ENCODE measurements at regions not wholly inside any gene's neighbourhood (a gene's known extent, or its start where the extent isn't known, plus 50 kb on each side); places are given as distances from the start of the nearest gene placed in this dataset.

DNA sequence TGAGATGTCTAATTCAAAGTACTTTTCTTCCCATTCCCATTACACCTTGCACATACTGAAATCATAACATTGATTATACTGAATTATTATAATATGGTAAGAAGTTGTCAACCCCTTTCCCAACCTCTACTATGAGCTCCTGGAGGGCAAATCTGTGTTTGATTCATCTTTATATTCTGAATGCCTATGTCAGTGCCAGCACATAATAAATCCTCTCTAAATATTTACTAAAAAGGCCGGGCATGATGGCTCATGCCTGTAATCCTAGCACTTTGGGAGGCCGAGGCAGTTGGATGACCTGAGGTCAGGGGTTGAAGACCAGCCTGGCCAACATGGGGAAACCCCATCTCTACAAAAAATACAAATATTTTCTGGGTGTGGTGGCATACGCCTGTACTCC lies 392.5 kb upstream of the CADM2 start:
- no peaks in the 10 kb centered on the region for H3K27me3 ChIP-seq (replicated peaks in 1 of 2; ENCODE audit: control insufficient read depth in 2 of 2, extremely low read depth in 1 of 2, insufficient read depth in 2 of 2, low read length in 1 of 2)
- no peak for DNase-seq
- H3K27me3 Mint-ChIP-seq = no peaks in the 10 kb centered on the region
- 69% methylated on average over 2 of the region's 3 CpGs for WGBS (ENCODE audit: insufficient coverage)
- ChIA-PET POLR2A (no interaction called here), CTCF (no interaction called here)
- no peak overlapping the region for H3K4me3 ChIP-seq (ENCODE audit: control insufficient read depth in 1 of 2, extremely low read depth in 1 of 2, low read length in 1 of 2)
- H3K9me3 ChIP-seq = no peaks in the 10 kb centered on the region
- no peaks in the 10 kb centered on the region for H3K4me1 ChIP-seq (ENCODE audit: control insufficient read depth in 1 of 2, extremely low read depth in 1 of 2, insufficient read depth in 2 of 2, low read length in 2 of 2)
- peaks cover 5 to 17% (median 11%) of the 10 kb centered on the region in 3 donors for H3K9me3 Mint-ChIP-seq
- no peak overlapping the region for H3K27ac ChIP-seq (ENCODE audit: low read length)
- no peaks in the 10 kb centered on the region for H3K36me3 Mint-ChIP-seq
- H3K4me1 Mint-ChIP-seq = no peaks in the 10 kb centered on the region
- ATAC-seq (replicated peaks in 1 of 4) = no peak
- H3K4me3 Mint-ChIP-seq = no peak overlapping the region
- H3K27ac Mint-ChIP-seq = no peak overlapping the region
- no peaks in the 10 kb centered on the region for H3K36me3 ChIP-seq (ENCODE audit: control insufficient read depth in 2 of 2, extremely low read depth in 1 of 2, insufficient read depth in 1 of 2, low read length in 1 of 2)

DNA sequence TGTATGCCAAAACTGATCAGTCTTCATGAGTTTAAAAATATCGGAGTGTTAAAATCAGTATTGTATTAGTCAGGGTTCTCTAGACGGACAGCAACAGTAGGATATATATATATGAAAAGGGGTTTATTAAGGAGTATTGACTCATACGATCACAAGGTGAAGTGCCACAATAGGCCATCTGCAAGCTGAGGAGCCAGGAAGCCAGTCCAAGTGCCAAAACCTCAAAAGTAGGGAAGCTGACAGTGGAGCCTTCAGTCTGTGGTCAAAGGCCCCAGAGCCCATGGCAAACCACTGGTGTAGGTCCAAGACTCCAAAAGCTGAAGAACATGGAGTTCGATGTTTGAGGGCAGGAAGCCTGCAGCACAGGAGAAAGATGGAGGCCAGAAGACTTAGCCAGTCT lies 391.0 kb upstream of the CADM2 start:
- Mint-ChIP-seq H3K27me3 (no peaks in the 10 kb centered on the region), H3K27ac (no peak overlapping the region), H3K9me3 (peaks cover 9 to 16% (median 13%) of the 10 kb centered on the region in 3 donors), H3K4me3 (no peak overlapping the region), H3K36me3 (no peaks in the 10 kb centered on the region), H3K4me1 (no peaks in the 10 kb centered on the region)
- DNase-seq (no peak), ATAC-seq (replicated peaks in 1 of 4) (no peak)
- H3K4me1 ChIP-seq (ENCODE audit: control insufficient read depth in 1 of 2, extremely low read depth in 1 of 2, insufficient read depth in 2 of 2, low read length in 2 of 2) = no peaks in the 10 kb centered on the region
- H3K27ac ChIP-seq (ENCODE audit: low read length) = no peak overlapping the region
- no peaks in the 10 kb centered on the region for H3K27me3 ChIP-seq (replicated peaks in 1 of 2; ENCODE audit: control insufficient read depth in 2 of 2, extremely low read depth in 1 of 2, insufficient read depth in 2 of 2, low read length in 1 of 2)
- ChIA-PET POLR2A (no interaction called here), CTCF (no interaction called here)
- no peak overlapping the region for H3K4me3 ChIP-seq (ENCODE audit: control insufficient read depth in 1 of 2, extremely low read depth in 1 of 2, low read length in 1 of 2)
- WGBS (ENCODE audit: insufficient coverage) = 82% methylated on average over 4 of the region's 4 CpGs
- H3K9me3 ChIP-seq = no peaks in the 10 kb centered on the region
- H3K36me3 ChIP-seq (ENCODE audit: control insufficient read depth in 2 of 2, extremely low read depth in 1 of 2, insufficient read depth in 1 of 2, low read length in 1 of 2) = no peaks in the 10 kb centered on the region

DNA sequence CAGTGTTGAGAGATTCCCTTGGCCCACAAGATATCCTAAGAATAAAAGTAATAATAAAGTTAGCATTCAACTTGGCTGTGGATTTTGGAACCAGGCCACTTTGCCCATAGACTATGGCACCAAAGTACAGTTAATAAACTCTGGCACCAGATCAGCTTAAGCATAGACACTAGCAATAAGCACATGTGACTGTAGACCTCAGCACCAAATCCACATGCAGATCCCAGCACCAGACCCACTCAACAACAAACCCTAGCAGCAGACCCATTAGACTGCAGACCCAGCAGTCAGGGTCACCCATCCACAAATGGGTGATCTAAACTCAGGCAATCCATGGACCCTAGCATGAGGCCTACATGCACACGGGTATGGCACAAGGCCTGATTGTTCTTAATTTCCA lies 384.8 kb upstream of the CADM2 start:
- Mint-ChIP-seq H3K27ac (no peak overlapping the region), H3K4me3 (no peak overlapping the region), H3K9me3 (peaks cover 22 to 46% (median 23%) of the 10 kb centered on the region in 3 donors), H3K27me3 (no peaks in the 10 kb centered on the region), H3K36me3 (no peaks in the 10 kb centered on the region), H3K4me1 (no peaks in the 10 kb centered on the region)
- Histone ChIP-seq H3K9me3 (no peaks in the 10 kb centered on the region), H3K27ac (ENCODE audit: low read length) (no peak overlapping the region), H3K4me1 (ENCODE audit: control insufficient read depth in 1 of 2, extremely low read depth in 1 of 2, insufficient read depth in 2 of 2, low read length in 2 of 2) (no peaks in the 10 kb centered on the region), H3K27me3 (replicated peaks in 1 of 2; ENCODE audit: control insufficient read depth in 2 of 2, extremely low read depth in 1 of 2, insufficient read depth in 2 of 2, low read length in 1 of 2) (no peaks in the 10 kb centered on the region), H3K36me3 (ENCODE audit: control insufficient read depth in 2 of 2, extremely low read depth in 1 of 2, insufficient read depth in 1 of 2, low read length in 1 of 2) (no peaks in the 10 kb centered on the region), H3K4me3 (ENCODE audit: control insufficient read depth in 1 of 2, extremely low read depth in 1 of 2, low read length in 1 of 2) (no peak overlapping the region)
- ChIA-PET CTCF (no interaction called here), POLR2A (no interaction called here)
- ATAC-seq (replicated peaks in 1 of 4) = no peak
- WGBS (ENCODE audit: insufficient coverage) = no CpG with 5 or more reads among the region's 1 CpG
- no peak for DNase-seq

DNA sequence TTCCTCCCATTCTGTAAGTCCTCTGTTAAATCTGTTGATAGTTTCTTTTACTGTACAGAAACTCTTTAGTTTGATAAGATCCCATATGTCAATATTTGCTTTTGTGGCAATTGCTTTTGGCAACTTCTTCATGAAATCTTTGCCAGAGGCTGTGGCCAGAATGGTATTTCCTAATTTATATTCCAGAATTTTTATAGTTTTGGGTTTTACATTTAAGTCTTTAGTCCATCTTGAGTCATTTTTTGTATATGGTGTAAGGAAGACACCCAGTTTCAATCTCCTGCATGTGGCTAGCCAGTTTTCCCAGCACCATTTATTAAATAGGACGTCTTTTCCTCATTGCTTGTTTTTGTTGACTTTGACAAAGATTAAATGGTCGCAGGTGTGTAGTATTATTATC lies 372.4 kb upstream of the CADM2 start:
- CTCF ChIA-PET = no interaction called here
- H3K4me3 Mint-ChIP-seq = no peak overlapping the region

DNA sequence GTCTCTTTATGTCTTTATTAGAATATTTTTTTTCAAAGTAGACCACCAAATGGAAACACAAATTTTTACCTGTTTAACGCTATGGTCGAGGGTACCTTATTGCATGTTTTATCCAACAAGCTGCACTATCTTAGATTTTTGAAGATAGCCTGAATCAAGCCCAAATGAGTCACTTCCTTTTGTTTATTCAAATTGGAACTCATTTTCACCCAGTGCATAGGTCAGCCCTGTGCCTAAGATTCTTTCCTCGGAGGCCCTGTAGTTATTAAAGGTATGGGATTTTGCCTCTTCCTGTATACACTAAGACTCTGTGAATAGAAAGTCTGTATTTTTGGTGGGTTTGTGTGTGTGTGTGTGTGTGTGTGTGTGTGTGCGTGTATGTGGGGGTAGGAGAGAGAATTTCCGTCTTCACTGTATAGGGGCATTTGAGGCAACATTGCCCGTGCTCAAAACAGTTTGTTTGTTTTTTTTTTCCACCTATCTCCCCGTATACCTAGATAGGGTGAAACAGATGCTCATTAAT lies 358.0 kb upstream of the CADM2 start:
- no peak overlapping the region for H3K27ac Mint-ChIP-seq
- H3K4me3 Mint-ChIP-seq = no peak overlapping the region
- H3K4me1 ChIP-seq (ENCODE audit: control insufficient read depth in 1 of 2, extremely low read depth in 1 of 2, insufficient read depth in 2 of 2, low read length in 2 of 2) = no peaks in the 10 kb centered on the region

More for the DNA sequence above, 372.4 kb upstream of the CADM2 start:
- Mint-ChIP-seq H3K27ac (no peak overlapping the region), H3K36me3 (no peaks in the 10 kb centered on the region), H3K27me3 (no peaks in the 10 kb centered on the region), H3K9me3 (peaks cover 8 to 16% (median 14%) of the 10 kb centered on the region in 3 donors), H3K4me1 (no peaks in the 10 kb centered on the region)
- H3K4me3 ChIP-seq (ENCODE audit: control insufficient read depth in 1 of 2, extremely low read depth in 1 of 2, low read length in 1 of 2) = no peak overlapping the region
- H3K4me1 ChIP-seq (ENCODE audit: control insufficient read depth in 1 of 2, extremely low read depth in 1 of 2, insufficient read depth in 2 of 2, low read length in 2 of 2) = no peaks in the 10 kb centered on the region
- no peak overlapping the region for H3K27ac ChIP-seq (ENCODE audit: low read length)
- H3K36me3 ChIP-seq (ENCODE audit: control insufficient read depth in 2 of 2, extremely low read depth in 1 of 2, insufficient read depth in 1 of 2, low read length in 1 of 2) = no peaks in the 10 kb centered on the region
- H3K27me3 ChIP-seq (replicated peaks in 1 of 2; ENCODE audit: control insufficient read depth in 2 of 2, extremely low read depth in 1 of 2, insufficient read depth in 2 of 2, low read length in 1 of 2) = no peaks in the 10 kb centered on the region
- ATAC-seq (replicated peaks in 1 of 4) = no peak
- DNase-seq = no peak
- POLR2A ChIA-PET = no interaction called here
- H3K9me3 ChIP-seq = no peaks in the 10 kb centered on the region
- no CpG with 5 or more reads among the region's 2 CpGs for WGBS (ENCODE audit: insufficient coverage)

DNA sequence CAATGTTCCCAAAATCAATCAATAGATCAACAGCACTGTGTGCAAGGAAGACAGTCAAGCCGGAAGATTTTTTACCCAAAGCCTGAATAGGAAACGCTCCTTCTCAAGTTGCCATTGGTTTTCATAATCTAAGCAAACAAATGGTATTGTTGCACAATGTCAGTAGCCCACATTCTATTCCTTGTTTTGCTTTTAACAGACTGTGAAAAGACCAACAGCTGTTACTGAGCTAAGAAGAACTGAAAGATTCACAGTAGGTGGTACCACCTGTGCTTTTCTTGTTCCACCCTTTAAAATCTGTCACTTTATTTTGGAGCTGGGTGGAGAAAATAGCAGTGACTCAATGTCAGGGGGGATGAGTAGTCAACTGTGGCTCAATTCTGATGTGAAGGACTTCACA lies 357.5 kb upstream of the CADM2 start:
- no peaks in the 10 kb centered on the region for H3K36me3 Mint-ChIP-seq

More for the DNA sequence above, 358.0 kb upstream of the CADM2 start:
- Histone ChIP-seq H3K36me3 (ENCODE audit: control insufficient read depth in 2 of 2, extremely low read depth in 1 of 2, insufficient read depth in 1 of 2, low read length in 1 of 2) (no peaks in the 10 kb centered on the region), H3K27ac (ENCODE audit: low read length) (no peak overlapping the region), H3K9me3 (no peaks in the 10 kb centered on the region), H3K27me3 (replicated peaks in 1 of 2; ENCODE audit: control insufficient read depth in 2 of 2, extremely low read depth in 1 of 2, insufficient read depth in 2 of 2, low read length in 1 of 2) (no peaks in the 10 kb centered on the region), H3K4me3 (ENCODE audit: control insufficient read depth in 1 of 2, extremely low read depth in 1 of 2, low read length in 1 of 2) (no peak overlapping the region)
- ATAC-seq (replicated peaks in 1 of 4) (no peak), DNase-seq (no peak)
- Mint-ChIP-seq H3K36me3 (no peaks in the 10 kb centered on the region), H3K9me3 (peaks cover 9 to 26% (median 11%) of the 10 kb centered on the region in 3 donors), H3K4me1 (no peaks in the 10 kb centered on the region), H3K27me3 (no peaks in the 10 kb centered on the region)
- ChIA-PET CTCF (no interaction called here), POLR2A (no interaction called here)
- no CpG with 5 or more reads among the region's 7 CpGs for WGBS (ENCODE audit: insufficient coverage)

DNA sequence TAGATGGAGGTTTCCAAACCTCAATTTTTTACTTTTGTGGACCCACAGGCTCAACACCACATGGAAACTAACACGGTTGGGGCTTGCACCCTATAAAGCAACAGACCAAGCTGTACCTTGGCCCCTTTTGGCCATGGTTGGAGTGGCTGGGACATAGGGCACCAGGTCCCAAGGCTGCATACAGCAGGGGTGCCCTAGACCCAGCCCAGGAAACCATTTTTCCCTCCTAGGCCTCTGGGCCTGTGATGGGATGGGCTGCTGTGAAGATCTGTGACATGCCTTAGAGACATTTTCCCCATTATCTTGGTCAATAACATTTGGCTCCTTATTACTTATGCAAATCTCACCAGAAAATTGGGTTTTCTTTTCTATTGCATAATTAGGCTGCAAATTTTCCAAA lies 337.0 kb upstream of the CADM2 start:
- no peaks in the 10 kb centered on the region for H3K4me1 ChIP-seq (ENCODE audit: control insufficient read depth in 1 of 2, extremely low read depth in 1 of 2, insufficient read depth in 2 of 2, low read length in 2 of 2)
- ChIA-PET CTCF (no interaction called here), POLR2A (no interaction called here)
- H3K27me3 ChIP-seq (replicated peaks in 1 of 2; ENCODE audit: control insufficient read depth in 2 of 2, extremely low read depth in 1 of 2, insufficient read depth in 2 of 2, low read length in 1 of 2) = no peaks in the 10 kb centered on the region
- H3K4me1 Mint-ChIP-seq = no peaks in the 10 kb centered on the region
- H3K27ac ChIP-seq (ENCODE audit: low read length) = no peak overlapping the region
- ATAC-seq (replicated peaks in 1 of 4) = no peak
- no peak overlapping the region for H3K27ac Mint-ChIP-seq
- no CpG with 5 or more reads among the region's 1 CpG for WGBS (ENCODE audit: insufficient coverage)
- no peaks in the 10 kb centered on the region for H3K27me3 Mint-ChIP-seq
- H3K36me3 Mint-ChIP-seq = no peaks in the 10 kb centered on the region
- H3K36me3 ChIP-seq (ENCODE audit: control insufficient read depth in 2 of 2, extremely low read depth in 1 of 2, insufficient read depth in 1 of 2, low read length in 1 of 2) = no peaks in the 10 kb centered on the region
- peaks cover 9 to 28% (median 9%) of the 10 kb centered on the region in 3 donors for H3K9me3 Mint-ChIP-seq
- H3K9me3 ChIP-seq = no peaks in the 10 kb centered on the region
- no peak for DNase-seq
- H3K4me3 ChIP-seq (ENCODE audit: control insufficient read depth in 1 of 2, extremely low read depth in 1 of 2, low read length in 1 of 2) = no peak overlapping the region
- H3K4me3 Mint-ChIP-seq = no peak overlapping the region

More for the DNA sequence above, 357.5 kb upstream of the CADM2 start:
- Histone ChIP-seq H3K36me3 (ENCODE audit: control insufficient read depth in 2 of 2, extremely low read depth in 1 of 2, insufficient read depth in 1 of 2, low read length in 1 of 2) (no peaks in the 10 kb centered on the region), H3K4me1 (ENCODE audit: control insufficient read depth in 1 of 2, extremely low read depth in 1 of 2, insufficient read depth in 2 of 2, low read length in 2 of 2) (no peaks in the 10 kb centered on the region), H3K27ac (ENCODE audit: low read length) (no peak overlapping the region), H3K4me3 (ENCODE audit: control insufficient read depth in 1 of 2, extremely low read depth in 1 of 2, low read length in 1 of 2) (no peak overlapping the region), H3K27me3 (replicated peaks in 1 of 2; ENCODE audit: control insufficient read depth in 2 of 2, extremely low read depth in 1 of 2, insufficient read depth in 2 of 2, low read length in 1 of 2) (no peaks in the 10 kb centered on the region), H3K9me3 (no peaks in the 10 kb centered on the region)
- Mint-ChIP-seq H3K27ac (no peak overlapping the region), H3K4me3 (no peak overlapping the region), H3K4me1 (no peaks in the 10 kb centered on the region), H3K9me3 (peaks cover 10 to 31% (median 11%) of the 10 kb centered on the region in 3 donors), H3K27me3 (no peaks in the 10 kb centered on the region)
- ChIA-PET POLR2A (no interaction called here), CTCF (no interaction called here)
- 83% methylated on average over 2 of the region's 2 CpGs for WGBS (ENCODE audit: insufficient coverage)
- no peak for DNase-seq
- ATAC-seq (replicated peaks in 1 of 4) = no peak

Data from T-cell (primary cell).